ENCODE measurements at regions not wholly inside any gene's neighbourhood (a gene's known extent, or its start where the extent isn't known, plus 50 kb on each side); places are given as distances from the start of the nearest gene placed in this dataset.

DNA sequence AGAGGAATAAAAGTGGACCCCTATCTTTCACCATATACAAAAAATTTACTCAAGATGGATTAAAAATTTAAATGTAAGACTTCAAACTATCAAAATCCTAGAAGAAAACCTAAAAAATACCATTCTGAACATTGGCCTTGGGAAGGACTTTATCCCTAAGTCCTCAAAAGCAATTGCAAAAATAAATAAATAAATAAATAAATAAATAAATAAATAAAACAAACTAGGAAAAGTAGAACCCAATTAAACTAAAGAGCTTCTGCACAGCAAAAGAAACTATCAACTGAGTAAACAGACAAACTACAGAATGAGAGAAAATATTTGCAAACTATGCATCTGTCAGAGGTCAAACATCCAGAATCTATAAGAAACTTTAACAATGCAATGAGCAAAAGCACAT lies 874.9 kb upstream of the PCDH20 start:
- Histone ChIP-seq H2BK120ac (ENCODE audit: low read depth, low read length, poor library complexity, severe bottlenecking) (no peak overlapping the region), H4K91ac (ENCODE audit: insufficient read length, low read depth, low read length) (no peak overlapping the region), H3K56ac (ENCODE audit: insufficient read length, low read depth, low read length) (no peak overlapping the region), H3K79me2 (ENCODE audit: insufficient read depth, low read length) (no peaks in the 10 kb centered on the region), H4K5ac (ENCODE audit: insufficient read length, low read depth, low read length) (no peak overlapping the region), H3K4ac (ENCODE audit: low read depth, low read length) (no peak overlapping the region), H3K18ac (ENCODE audit: insufficient read length, low read depth, low read length) (no peak overlapping the region), H3K79me1 (ENCODE audit: insufficient read depth, low read depth, low read length, poor library complexity, severe bottlenecking) (no peaks in the 10 kb centered on the region), H3K23ac (ENCODE audit: insufficient read length, low read depth, low read length) (no peak overlapping the region), H2BK12ac (ENCODE audit: insufficient read length, low read depth, low read length) (no peak overlapping the region), H4K20me1 (ENCODE audit: control insufficient read depth, insufficient read depth, insufficient read length) (no peaks in the 10 kb centered on the region), H3K9me3 (ENCODE audit: control insufficient read depth, low read depth, low read length) (no peaks in the 10 kb centered on the region), H3K27me3 (ENCODE audit: insufficient read depth, low read length) (no peaks in the 10 kb centered on the region), H3K23me2 (ENCODE audit: insufficient read length, low read depth, low read length, poor library complexity, severe bottlenecking) (no peaks in the 10 kb centered on the region), H3T11ph (ENCODE audit: low read length) (no peak overlapping the region), H3K27ac (ENCODE audit: insufficient read length, low read depth, low read length) (no peak overlapping the region), H2BK15ac (ENCODE audit: low read depth, low read length) (no peak overlapping the region), H2AFZ (ENCODE audit: low read length) (no peak overlapping the region), H2BK20ac (ENCODE audit: low read depth, low read length, poor library complexity, severe bottlenecking) (no peak overlapping the region), H3K4me1 (ENCODE audit: insufficient read depth, low read length) (no peaks in the 10 kb centered on the region), H3K4me2 (ENCODE audit: insufficient read depth, insufficient read length, low read length) (no peak overlapping the region), H2BK5ac (ENCODE audit: insufficient read length, low read length) (no peak overlapping the region), H3K14ac (ENCODE audit: insufficient read depth, low read length) (no peak overlapping the region), H3K9ac (ENCODE audit: extremely low read depth, insufficient read length, low read length) (no peak overlapping the region), H4K8ac (replicated peaks; ENCODE audit: insufficient read length, low read depth, low read length) (no peak overlapping the region), H2AK5ac (ENCODE audit: insufficient read length, low read length) (no peak overlapping the region)
- Mint-ChIP-seq H3K27me3 (ENCODE audit: low read depth) (no peaks in the 10 kb centered on the region), H3K27ac (no peak overlapping the region), H3K9me3 (peaks cover 6 to 10% of the 10 kb centered on the region in 2 experiments; a peak in 4 of 5 replicates), H3K4me1 (no peaks in the 10 kb centered on the region), H3K36me3 (ENCODE audit: insufficient read depth in 1 of 3, low read depth in 3 of 3) (peaks cover 3 to 10% (median 6%) of the 10 kb centered on the region in 3 experiments), H3K4me3 (no peak overlapping the region)
- TF ChIP-seq, protein P1, sequence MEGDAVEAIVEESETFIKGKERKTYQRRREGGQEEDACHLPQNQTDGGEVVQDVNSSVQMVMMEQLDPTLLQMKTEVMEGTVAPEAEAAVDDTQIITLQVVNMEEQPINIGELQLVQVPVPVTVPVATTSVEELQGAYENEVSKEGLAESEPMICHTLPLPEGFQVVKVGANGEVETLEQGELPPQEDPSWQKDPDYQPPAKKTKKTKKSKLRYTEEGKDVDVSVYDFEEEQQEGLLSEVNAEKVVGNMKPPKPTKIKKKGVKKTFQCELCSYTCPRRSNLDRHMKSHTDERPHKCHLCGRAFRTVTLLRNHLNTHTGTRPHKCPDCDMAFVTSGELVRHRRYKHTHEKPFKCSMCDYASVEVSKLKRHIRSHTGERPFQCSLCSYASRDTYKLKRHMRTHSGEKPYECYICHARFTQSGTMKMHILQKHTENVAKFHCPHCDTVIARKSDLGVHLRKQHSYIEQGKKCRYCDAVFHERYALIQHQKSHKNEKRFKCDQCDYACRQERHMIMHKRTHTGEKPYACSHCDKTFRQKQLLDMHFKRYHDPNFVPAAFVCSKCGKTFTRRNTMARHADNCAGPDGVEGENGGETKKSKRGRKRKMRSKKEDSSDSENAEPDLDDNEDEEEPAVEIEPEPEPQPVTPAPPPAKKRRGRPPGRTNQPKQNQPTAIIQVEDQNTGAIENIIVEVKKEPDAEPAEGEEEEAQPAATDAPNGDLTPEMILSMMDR (conservative IDR thresholded peaks at IDR 0.05): no peak
- DNase-seq: no peak
